GM12892 (cell line): ENCODE measurements at regions not wholly inside any gene's neighbourhood (a gene's known extent, or its start where the extent isn't known, plus 50 kb on each side); places are given as distances from the start of the nearest gene placed in this dataset.

Experiments used
- DNase-seq: peaks from one replicate; pipeline ENCODE4 v3.0.0; 2011; ENCODE audit not compliant: insufficient read length
- FAIRE-seq: peaks from 2 replicates; lab custom pipeline; 2011; peaks lifted over from hg19 to GRCh38; lab: Jason Lieb, UNC
- POLR2A ChIP-seq: IDR thresholded peaks from 2 replicates; pipeline ENCODE4 v1.6.1; 2011; ENCODE audit warnings: low read depth, low read length, control low read depth
- POLR2AphosphoS5 ChIP-seq: IDR thresholded peaks from 2 replicates; pipeline ENCODE4 v1.6.1; 2011; ENCODE audit warnings: low read depth, low read length, control low read depth
- TAF1 ChIP-seq: IDR thresholded peaks from 2 replicates; pipeline ENCODE4 v1.6.1; 2011; ENCODE audit warnings: low read depth, mild to moderate bottlenecking, control low read depth, low read length, borderline replicate concordance

DNA sequence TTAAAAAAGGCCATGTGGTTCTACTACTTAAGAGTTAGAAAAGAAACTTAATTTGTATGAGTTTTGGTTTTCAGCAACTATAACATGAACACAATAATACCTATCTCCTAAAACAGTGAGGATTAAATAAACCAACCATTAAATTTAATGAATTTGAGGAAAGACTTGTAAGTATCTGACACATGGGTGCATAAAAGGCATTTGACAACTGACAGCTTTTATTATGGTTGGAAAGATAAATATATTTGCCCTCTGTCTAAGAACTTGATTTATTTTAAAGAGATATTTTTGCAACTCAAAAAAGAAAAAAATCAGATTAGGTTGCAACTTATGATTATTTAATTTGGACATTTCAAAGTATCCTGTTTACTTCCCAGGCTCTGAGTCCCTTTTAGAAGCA, 217.9 kb upstream of the EEA1 start:
- no peak for TF ChIP-seq POLR2AphosphoS5
- no peak for TF ChIP-seq TAF1
- DNase-seq (no peak), FAIRE-seq (no peak)

DNA sequence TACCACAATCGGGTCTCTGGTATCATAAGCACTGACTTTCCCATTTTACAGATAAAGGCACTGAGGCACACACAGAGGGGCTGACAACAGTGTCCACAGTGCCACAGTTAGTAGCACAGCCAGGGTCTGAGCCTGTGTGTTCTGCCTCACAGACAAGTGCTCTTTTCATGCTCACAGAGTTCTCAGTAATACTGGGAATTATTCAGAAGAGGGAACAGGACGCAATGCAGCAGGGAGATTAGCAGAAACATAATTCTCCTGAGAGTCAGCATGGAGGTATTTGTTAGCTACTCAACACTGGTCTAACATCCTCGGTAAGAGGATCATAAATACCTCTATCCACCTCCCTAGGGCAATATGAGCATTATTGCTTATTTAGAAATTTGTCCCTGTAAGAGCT, 219.3 kb upstream of the EEA1 start:
- DNase-seq, result no peak
- no peak for FAIRE-seq
- TF ChIP-seq POLR2A, result no peak
- no peak for TF ChIP-seq POLR2AphosphoS5
- no peak for TF ChIP-seq TAF1

DNA sequence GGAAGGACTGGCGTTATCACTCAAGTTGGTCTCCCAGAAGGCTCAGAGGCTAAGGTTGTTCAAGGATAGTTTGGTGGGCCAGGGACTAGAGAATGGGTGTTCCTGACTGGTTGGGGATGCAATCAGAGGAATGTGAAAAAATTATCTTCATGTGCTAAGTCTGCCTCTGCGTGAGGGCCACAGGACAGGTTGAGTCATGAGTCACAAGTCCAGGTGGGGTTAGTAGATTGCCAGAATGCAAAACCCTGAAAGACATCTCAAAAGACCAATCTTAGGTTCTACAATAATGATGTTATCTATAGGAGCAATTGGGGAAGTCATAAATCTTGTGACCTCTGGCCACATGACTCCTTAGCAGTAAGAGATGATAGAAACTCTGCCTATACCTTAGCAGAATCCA, 220.1 kb upstream of the EEA1 start:
- FAIRE-seq (no peak), DNase-seq (no peak)
- TF ChIP-seq TAF1 (no peak), POLR2A (no peak), POLR2AphosphoS5 (no peak)

DNA sequence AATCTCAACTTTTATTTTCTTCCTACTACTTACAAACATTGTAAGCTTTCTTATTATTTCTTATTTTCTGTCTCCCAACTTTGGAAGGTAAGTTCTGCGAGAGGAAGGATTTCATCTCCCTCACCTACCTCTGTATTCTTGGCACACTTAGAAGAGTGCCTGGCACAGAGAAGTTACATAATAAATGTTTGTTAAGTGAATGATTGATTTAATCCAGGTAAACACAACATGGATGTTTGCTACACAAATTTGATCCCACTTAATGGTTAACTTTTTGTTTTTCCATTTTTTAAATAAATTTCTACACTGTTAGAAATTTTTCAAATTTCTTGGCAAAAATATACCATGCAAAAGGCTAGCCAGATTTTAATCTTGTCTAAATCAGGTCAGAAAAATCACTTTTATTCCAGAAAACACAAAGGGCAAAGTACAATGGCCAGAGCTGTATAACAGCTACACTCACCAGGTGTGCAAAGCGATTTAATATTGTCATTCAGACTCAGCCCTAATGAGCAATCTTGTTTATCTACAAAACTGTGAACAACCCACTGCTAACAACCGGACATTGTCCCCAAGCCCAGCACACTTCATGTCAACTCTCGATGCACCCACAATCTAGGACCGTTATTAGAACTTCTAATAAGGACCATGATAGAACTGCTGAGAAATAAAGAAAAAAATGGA, 222.1 kb upstream of the EEA1 start:
- no peak for TF ChIP-seq TAF1
- TF ChIP-seq POLR2A, result no peak
- TF ChIP-seq POLR2AphosphoS5, result no peak
- FAIRE-seq (no peak), DNase-seq (no peak)

DNA sequence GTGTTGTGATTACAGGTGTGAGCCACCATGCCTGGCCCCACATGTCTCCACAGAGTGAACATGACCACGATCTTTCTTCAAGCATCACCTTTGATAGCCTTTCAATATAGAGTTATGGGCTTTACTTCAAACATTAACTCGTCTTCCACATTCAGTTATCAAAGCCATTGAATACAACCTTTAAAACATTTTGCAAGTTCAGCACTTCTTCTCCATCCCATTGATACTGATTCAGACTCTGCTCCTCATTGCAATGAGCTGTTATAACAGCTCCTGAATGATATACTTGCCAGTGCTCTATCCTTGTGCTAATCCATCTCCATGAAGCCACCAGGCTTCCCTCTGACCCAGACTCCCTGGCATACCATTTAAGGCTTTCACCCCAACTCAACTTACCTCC, 223.5 kb upstream of the EEA1 start:
- FAIRE-seq (no peak), DNase-seq (no peak)

DNA sequence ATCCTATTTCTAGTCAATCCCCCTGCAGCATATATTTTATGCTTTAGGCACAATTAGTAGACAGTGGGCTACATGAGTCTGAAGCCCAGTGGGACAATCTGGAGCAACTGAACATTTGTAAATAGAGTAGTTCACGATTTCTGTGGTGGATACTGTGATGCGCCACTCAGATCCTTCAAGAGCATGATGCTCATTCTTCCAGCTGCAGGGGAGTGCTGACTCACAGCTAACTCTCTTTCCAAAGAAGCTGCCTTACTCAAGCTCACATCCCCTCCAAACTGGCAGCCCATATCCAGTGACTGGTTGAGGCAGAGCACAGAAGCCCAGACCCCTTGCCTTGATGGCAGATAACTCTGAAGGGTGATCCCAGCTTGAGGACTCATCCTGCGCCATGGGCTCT, 224.2 kb upstream of the EEA1 start:
- DNase-seq, result no peak
- TF ChIP-seq POLR2A (no peak), TAF1 (no peak), POLR2AphosphoS5 (no peak)
- no peak for FAIRE-seq

More for the DNA sequence above, 223.5 kb upstream of the EEA1 start:
- TF ChIP-seq POLR2AphosphoS5 (no peak), POLR2A (no peak), TAF1 (no peak)

DNA sequence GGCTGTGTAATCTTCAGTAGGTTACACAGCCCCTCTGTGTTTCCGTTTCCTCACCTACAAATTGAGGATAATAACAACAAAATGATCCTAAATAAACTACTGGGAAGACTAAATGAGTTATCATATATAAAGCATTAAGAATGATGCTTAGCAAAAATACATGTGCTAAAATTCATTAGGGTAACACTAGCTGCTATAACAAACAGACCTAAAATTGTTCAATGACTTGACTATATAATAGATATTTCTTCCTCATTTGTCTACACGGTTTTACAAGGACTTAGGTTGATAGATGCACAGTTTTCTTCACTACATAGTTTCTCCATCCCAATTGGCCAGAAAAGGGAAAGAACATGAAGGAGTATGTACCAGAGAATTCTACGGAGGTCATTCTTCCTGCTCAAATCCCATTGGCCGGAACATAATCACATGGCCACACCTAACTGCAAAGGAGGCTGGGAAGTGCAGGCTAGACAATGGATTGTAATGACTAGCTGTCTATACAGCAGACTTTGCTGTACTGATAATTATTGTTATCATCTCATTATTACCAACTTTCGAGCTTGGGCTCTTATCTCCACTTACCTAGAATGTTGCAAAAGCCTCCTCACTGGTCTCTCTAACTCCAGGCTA, 223.5 kb upstream of the NUDT4 start:
- no peak for TF ChIP-seq POLR2AphosphoS5
- TF ChIP-seq TAF1, result no peak
- TF ChIP-seq POLR2A, result no peak
- no peak for DNase-seq
- no peak for FAIRE-seq

DNA sequence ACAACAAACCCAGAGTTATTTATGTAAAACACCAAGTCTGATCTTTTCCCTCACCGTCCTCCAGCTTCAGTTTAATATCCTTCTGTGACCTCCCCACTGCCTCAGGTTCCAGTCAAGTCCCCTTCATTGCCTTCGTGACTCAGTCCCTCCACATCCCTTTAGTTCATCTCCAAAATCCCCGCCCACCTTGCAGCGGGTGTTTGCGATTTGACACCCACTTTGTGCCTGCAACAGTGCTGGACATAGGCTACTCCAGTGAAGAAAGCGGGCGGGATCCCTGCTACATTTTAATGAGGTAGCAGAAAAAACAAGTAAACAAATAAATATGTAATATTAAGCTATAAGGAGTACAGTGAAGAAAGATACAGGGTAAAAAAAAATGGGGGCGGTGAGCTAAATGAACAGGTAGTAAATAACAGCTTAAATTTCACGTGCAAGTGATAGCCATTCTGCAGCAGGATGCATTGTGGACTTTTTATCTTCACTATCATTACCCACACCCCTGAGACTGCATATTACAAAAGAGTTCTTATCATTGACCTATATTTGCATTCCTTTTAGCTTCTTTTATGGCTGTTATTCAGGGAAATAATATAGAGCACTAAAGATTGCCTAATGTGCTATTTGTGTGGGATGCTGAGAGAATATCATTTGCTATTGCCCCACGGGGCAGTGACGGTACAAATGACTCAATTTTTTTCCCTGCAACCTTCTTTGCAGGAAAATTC, 222.8 kb upstream of the NUDT4 start:
- DNase-seq, result no peak
- no peak for FAIRE-seq
- TF ChIP-seq POLR2A, result no peak
- no peak for TF ChIP-seq TAF1
- no peak for TF ChIP-seq POLR2AphosphoS5

DNA sequence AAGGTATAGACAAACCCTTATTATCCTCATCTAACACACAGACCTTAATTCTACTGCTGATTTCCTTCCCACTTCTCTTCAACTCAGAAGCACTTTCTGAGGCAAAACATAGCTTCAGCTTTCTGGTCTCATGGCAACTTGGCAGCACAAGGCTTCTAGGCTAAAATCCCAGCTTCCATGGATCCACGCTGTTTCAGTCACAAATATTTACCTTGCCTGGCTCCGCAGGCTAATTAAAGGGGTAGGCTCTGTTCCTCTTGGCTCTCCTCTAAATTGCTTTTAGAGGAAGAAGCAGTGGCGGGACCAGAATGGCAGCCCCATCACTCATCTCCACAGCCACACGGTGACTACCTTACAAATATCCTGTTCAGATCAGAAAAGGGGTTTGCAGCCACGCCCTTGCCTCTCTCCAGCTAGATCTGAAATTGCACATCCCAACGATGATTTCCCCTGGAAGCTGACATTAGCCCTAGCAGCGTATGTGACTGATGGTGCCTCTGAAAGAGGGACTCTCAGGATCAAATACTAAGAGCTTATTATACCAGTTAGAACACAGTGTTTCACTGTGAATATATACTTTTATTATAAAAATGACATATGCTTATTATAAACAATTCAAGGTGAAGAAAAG, 221.5 kb upstream of the NUDT4 start:
- TF ChIP-seq POLR2AphosphoS5, result no peak
- TF ChIP-seq TAF1, result no peak
- TF ChIP-seq POLR2A, result no peak
- no peak for FAIRE-seq
- no peak for DNase-seq

DNA sequence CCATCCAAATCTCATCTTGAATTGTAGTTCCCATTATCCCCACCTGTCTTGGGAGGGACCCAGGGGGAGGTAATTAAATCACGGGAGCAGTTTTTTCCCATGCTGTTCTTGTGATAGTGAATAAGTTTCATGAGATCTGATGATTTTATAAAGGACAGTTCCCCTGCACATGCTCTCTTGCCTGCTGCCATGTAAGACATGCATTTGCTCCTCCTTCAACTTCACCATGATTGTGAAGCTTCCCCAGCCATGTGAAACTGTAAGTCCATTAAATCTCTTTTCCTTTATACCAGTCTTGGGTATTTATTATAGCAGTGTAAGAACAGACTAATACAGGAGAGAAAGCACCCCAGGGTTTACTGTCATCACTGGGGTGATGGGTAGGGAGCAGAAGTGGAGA, 220.4 kb upstream of the NUDT4 start:
- DNase-seq, result no peak
- no peak for FAIRE-seq

More for the DNA sequence above, 220.4 kb upstream of the NUDT4 start:
- TF ChIP-seq POLR2AphosphoS5 (no peak), POLR2A (no peak), TAF1 (no peak)
